IPS DF 6.9 (cell line): ENCODE measurements at regions not wholly inside any gene's neighbourhood (a gene's known extent, or its start where the extent isn't known, plus 50 kb on each side); places are given as distances from the start of the nearest gene placed in this dataset.

Experiments
- DNase-seq: peaks from one replicate; pipeline ENCODE4 v3.0.0-alpha.2; 2013; ENCODE audit warnings: low read depth, low spot score
- H3K27ac ChIP-seq: one replicate; pipeline ENCODE4 v1.5.1; 2013; ENCODE audit warnings: low read length, control low read depth
- H3K27me3 ChIP-seq: 2 replicates; pipeline ENCODE4 v1.6.1; 2013; ENCODE audit warnings: mild to moderate bottlenecking, low read length; ENCODE audit not compliant: control insufficient read depth, insufficient read depth
- H3K36me3 ChIP-seq: 2 replicates; pipeline ENCODE4 v1.6.1; 2013; ENCODE audit warnings: low read length; ENCODE audit not compliant: control insufficient read depth, insufficient read depth
- H3K4me1 ChIP-seq: 2 replicates; pipeline ENCODE4 v1.6.1; 2013; ENCODE audit warnings: low read length; ENCODE audit not compliant: control insufficient read depth, insufficient read depth
- H3K4me3 ChIP-seq: 2 replicates; pipeline ENCODE4 v1.5.1; 2013; ENCODE audit warnings: mild to moderate bottlenecking, low read length
- H3K9me3 ChIP-seq: 2 replicates; pipeline ENCODE4 v1.6.1; 2013; ENCODE audit warnings: low read length, inconsistent platforms; ENCODE audit not compliant: control insufficient read depth, insufficient read depth
- WGBS: extraction: QIAGEN DNeasy Blood & Tissue Kit; methylation state at CpG from one replicate; pipeline ENCODE4 v1.1.7; 2013; ENCODE audit warnings: mixed read lengths, missing lambda C conversion rate; ENCODE audit not compliant: insufficient read length, insufficient coverage; 5-methylcytosine and 5-hydroxymethylcytosine counted together

DNA sequence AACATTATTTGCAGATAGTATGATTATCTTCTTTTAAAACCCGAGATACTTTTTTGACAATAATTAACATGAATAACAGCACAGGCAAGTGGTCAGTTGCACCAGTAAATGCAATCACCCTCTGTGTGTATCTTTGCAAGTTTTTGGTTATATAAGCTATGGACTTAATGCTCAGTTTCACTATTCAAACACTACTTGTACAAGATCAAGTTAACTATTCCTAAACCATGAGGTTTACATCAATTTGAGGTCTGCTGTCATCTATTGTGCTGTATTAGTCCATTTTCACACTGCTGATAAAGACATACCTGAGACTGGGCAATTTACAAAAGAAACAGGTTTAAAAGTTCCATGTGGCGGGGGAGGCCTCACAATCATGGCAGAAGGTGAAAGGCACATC lies 323.2 kb downstream of the NR4A2 start:
- WGBS = no CpG with 5 or more reads among the region's 2 CpGs

DNA sequence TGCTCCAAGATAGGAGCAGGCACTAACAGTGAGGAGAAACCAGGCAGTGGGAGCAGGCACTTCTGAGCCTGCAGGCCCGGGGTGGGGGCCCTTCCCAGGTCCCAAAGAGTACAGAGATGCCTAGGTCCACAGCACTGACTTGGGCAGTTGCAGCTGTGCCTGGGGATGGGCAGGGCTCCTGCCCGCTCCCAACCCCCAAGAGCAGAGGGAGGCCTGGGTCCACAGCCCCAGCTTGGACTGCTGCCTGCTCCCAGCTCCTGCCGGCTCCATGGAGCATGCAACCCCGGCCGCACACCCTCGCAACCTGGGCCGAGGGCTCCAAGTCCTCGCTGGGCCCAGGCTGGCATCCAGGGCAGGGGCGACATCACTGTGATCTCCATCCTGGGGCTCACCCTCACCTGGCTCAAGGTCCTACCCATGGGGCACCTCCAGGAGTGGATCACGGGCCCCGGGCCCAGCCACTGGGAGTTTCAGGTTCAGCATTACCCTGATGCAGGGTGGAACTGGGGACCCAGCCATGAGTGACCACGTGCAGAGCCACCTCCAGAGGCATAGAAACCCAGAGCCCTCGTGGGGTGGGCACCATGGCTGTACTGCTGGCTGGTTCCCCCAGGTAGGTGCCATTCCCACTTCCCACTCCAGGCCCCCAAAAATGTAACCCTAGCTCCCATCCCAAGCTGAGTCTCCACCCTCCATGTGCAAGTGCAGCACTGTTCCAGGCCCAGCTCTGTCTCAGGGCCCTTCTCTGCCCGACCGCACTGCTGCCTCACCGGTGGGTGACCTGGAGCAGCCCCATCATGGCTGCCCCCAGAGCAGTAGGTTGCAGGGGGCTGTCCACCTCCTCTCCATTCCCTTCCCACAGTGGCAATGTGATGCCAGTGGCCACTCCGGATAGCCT lies 325.6 kb downstream of the NR4A2 start:
- Histone ChIP-seq H3K4me1 (no peaks in the 10 kb centered on the region; the same call in 1 of the 2 replicates), H3K9me3 (no peaks in the 10 kb centered on the region), H3K36me3 (no peaks in the 10 kb centered on the region), H3K27ac (no peak overlapping the region), H3K27me3 (no peaks in the 10 kb centered on the region), H3K4me3 (no peak overlapping the region)
- DNase-seq = no peak
- WGBS = no CpG with 5 or more reads among the region's 17 CpGs

More for the DNA sequence above, 323.2 kb downstream of the NR4A2 start:
- no peaks in the 10 kb centered on the region; the same call in 1 of the 2 replicates for H3K4me1 ChIP-seq
- no peak for DNase-seq
- no peaks in the 10 kb centered on the region for H3K9me3 ChIP-seq
- H3K27ac ChIP-seq = no peak overlapping the region
- H3K27me3 ChIP-seq = no peaks in the 10 kb centered on the region
- no peak overlapping the region for H3K4me3 ChIP-seq
- no peaks in the 10 kb centered on the region for H3K36me3 ChIP-seq

DNA sequence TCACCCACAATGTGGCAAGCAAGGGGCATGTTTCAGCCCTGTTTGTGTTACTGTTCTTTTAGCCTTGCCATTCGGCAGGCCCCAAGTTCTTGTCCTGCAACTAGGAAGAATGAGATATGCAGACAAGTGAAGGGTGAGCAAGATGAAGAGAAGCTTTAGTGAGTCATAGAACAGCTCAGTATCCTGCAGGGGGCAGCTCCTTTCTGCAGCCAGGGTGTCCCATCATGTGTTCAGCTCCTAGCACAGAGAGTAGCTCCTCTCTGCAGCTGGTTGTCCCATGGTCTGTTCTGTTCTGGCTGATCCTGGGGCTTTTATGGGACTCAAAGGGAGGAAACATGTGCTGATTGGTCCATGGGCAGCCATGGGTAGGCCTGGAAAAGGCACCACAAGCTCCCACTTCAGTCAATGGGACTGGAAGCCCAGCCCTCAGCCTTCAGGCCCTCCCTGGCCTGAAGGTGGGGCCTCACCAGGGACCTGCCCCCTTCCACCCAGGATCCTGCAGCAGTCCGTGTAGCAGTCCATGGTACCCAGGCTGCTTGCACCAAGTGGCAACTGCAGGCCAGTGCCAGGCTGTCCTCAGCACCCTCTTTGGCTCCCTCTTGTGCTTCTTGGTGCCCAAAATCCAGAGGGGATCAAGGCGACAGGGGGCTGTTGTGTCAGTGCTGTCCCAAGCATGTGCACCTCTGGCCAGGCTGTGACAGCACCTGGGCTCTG lies 326.4 kb downstream of the NR4A2 start:
- Histone ChIP-seq H3K27me3 (no peaks in the 10 kb centered on the region), H3K36me3 (no peaks in the 10 kb centered on the region), H3K9me3 (no peaks in the 10 kb centered on the region), H3K4me1 (no peaks in the 10 kb centered on the region; the same call in 1 of the 2 replicates), H3K27ac (no peak overlapping the region), H3K4me3 (no peak overlapping the region)
- WGBS = no CpG with 5 or more reads among the region's 3 CpGs
- DNase-seq = no peak

GRCh38 chr2:156005531-156005930 lies 327.0 kb downstream of the NR4A2 start:
- H3K4me3 ChIP-seq = no peak overlapping the region
- no CpG with 5 or more reads among the region's 7 CpGs for WGBS
- no peaks in the 10 kb centered on the region; the same call in 1 of the 2 replicates for H3K4me1 ChIP-seq
- no peak for DNase-seq
- H3K27ac ChIP-seq = no peak overlapping the region
- no peaks in the 10 kb centered on the region for H3K27me3 ChIP-seq
- no peaks in the 10 kb centered on the region for H3K9me3 ChIP-seq
- no peaks in the 10 kb centered on the region for H3K36me3 ChIP-seq

DNA sequence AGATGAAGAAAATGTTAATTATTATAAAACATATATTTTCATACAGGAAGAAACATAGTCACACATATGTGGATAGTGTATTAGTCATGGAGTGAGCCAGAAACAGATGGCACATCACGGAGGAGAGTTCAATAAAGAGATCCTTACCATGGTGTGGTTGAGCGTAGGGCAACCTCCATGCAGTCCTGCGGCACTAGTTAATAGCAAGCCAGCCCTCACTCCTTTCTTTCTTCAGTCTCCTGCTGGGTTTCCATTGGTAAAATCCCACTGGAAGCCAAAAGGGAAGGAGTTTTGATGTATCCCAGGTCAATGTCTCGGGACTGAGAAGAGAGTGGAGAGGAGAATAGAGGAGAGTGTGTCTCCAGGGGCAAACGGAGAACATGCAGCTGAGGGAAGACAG lies 328.1 kb downstream of the NR4A2 start:
- WGBS = no CpG with 5 or more reads among the region's 5 CpGs
- Histone ChIP-seq H3K4me1 (no peaks in the 10 kb centered on the region; the same call in 1 of the 2 replicates), H3K9me3 (no peaks in the 10 kb centered on the region), H3K27ac (no peak overlapping the region), H3K27me3 (no peaks in the 10 kb centered on the region), H3K4me3 (no peak overlapping the region), H3K36me3 (no peaks in the 10 kb centered on the region)
- DNase-seq = no peak

DNA sequence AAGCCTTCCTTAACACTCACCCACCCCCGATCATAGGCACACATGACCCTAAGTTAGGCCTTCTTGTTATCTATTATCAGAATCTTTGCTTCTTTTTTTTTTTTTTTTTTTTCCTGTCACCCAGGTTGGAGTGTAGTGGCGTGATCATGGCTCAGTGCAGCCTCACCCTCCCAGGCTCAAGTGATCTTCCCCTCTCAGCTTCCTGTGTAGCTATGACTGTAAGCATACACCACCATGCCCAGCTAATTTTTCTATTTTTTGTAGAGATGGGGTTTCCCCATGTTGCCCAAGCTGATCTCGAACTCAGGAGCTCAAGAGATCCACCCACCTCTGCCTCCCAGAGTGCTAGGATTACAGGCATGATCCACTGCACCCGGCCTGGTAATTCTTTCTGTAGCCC lies 328.7 kb downstream of the NR4A2 start:
- WGBS = no CpG with 5 or more reads among the region's 4 CpGs
- Histone ChIP-seq H3K4me1 (no peaks in the 10 kb centered on the region; the same call in 1 of the 2 replicates), H3K4me3 (no peak overlapping the region), H3K27ac (no peak overlapping the region), H3K27me3 (no peaks in the 10 kb centered on the region), H3K9me3 (no peaks in the 10 kb centered on the region), H3K36me3 (no peaks in the 10 kb centered on the region)
- no peak for DNase-seq

DNA sequence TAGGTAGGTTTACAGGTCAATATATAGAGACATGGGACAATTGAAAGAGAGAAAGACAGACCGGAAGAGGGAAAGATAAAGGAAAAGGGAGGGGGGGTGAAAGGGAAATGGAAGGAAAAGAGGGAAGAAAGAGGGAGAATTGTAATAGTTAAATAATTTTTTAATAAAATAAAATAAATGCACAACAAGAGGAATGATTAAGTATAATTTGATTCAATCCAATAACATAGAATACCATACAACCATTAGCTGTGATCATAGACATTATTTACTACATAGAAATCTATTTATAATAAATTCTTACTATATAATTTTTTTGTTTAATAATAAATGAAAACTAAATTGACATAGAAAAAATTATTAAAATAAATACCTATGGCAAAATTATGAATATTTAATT lies 330.7 kb downstream of the NR4A2 start:
- no peaks in the 10 kb centered on the region for H3K27me3 ChIP-seq
- 82% methylated on average over 1 of the region's 1 CpG for WGBS

DNA sequence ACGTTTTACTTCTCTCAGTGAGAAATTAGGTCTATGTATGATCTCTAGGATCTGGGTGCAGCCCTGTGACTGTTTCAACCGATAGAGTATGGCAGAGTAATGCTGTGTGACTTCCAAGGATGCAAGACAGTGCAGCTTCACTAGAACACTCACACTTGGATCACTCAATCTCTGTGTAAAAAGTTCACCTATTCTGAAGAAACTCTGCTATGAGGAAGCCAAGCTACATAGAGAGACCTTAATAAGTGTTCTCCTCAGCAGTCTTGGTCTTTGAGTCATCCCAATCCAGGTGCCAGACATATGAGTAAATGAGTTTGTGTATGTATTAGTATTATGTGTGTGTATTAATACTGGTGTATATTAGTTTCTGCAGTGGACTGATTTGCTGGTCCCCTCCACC lies 335.0 kb downstream of the NR4A2 start:
- no CpG with 5 or more reads among the region's 2 CpGs for WGBS

More for the DNA sequence above, 330.7 kb downstream of the NR4A2 start:
- no peaks in the 10 kb centered on the region for H3K9me3 ChIP-seq
- no peak overlapping the region for H3K27ac ChIP-seq
- H3K4me1 ChIP-seq = no peaks in the 10 kb centered on the region
- no peak for DNase-seq
- no peak overlapping the region for H3K4me3 ChIP-seq
- no peaks in the 10 kb centered on the region for H3K36me3 ChIP-seq

GRCh38 chr2:155994315-155994714 lies 338.2 kb downstream of the NR4A2 start:
- no peak overlapping the region for H3K4me3 ChIP-seq
- no peak overlapping the region for H3K27ac ChIP-seq
- no peak for DNase-seq
- H3K36me3 ChIP-seq = no peaks in the 10 kb centered on the region
- H3K4me1 ChIP-seq = no peaks in the 10 kb centered on the region
- WGBS = no CpG with 5 or more reads among the region's 1 CpG
- no peaks in the 10 kb centered on the region for H3K9me3 ChIP-seq
- H3K27me3 ChIP-seq = no peaks in the 10 kb centered on the region

More for the DNA sequence above, 335.0 kb downstream of the NR4A2 start:
- no peaks in the 10 kb centered on the region for H3K27me3 ChIP-seq
- no peaks in the 10 kb centered on the region for H3K9me3 ChIP-seq
- DNase-seq = no peak
- H3K4me1 ChIP-seq = no peaks in the 10 kb centered on the region
- no peak overlapping the region for H3K4me3 ChIP-seq
- no peaks in the 10 kb centered on the region for H3K36me3 ChIP-seq
- H3K27ac ChIP-seq = no peak overlapping the region

- Histone ChIP-seq H3K4me1 (no peaks in the 10 kb centered on the region), H3K27me3 (no peaks in the 10 kb centered on the region), H3K4me3 (no peak overlapping the region), H3K27ac (no peak overlapping the region), H3K9me3 (no peaks in the 10 kb centered on the region), H3K36me3 (no peaks in the 10 kb centered on the region)
- WGBS = no CpG with 5 or more reads among the region's 1 CpG
- no peak for DNase-seq
Observed at GRCh38 chr2:155983845-155984244, 348.7 kb downstream of the NR4A2 start.
